ENCODE measurements at regions not wholly inside any gene's neighbourhood (a gene's known extent, or its start where the extent isn't known, plus 50 kb on each side); places are given as distances from the start of the nearest gene placed in this dataset.
A peak's percentile ranks its signal among the peaks of the same experiment; 100 is the strongest.

GRCh38 chr1:184911103-184911745, 63.1 kb downstream of the NIBAN1 start:
- no peak overlapping the region for H3K27ac ChIP-seq
- WGBS: 67% methylated on average over 1 of the region's 1 CpG
- TF ChIP-seq EP300 (IDR thresholded peaks at IDR 0.05) (no peak), POLR2AphosphoS5 (IDR thresholded peaks at IDR 0.05) (no peak), POLR2A (IDR thresholded peaks at IDR 0.05) (no peak), CTCF (IDR thresholded peaks at IDR 0.05) (no peak)

GRCh38 chr1:184910691-184911091, 63.6 kb downstream of the NIBAN1 start:
- Histone ChIP-seq H3K4me1 (peaks cover 13% of the 10 kb centered on the region), H3K4me3 (no peak overlapping the region), H3K9me3 (no peaks in the 10 kb centered on the region), H3K36me3 (no peaks in the 10 kb centered on the region), H3K27ac (no peak overlapping the region), H3K27me3 (no peaks in the 10 kb centered on the region)
- WGBS: 39% methylated on average over 3 of the region's 3 CpGs
- peak; percentile 90 to 91 for DNase-seq (ENCODE audit: low spot score in 2 of 2)
- TF ChIP-seq POLR2AphosphoS5 (IDR thresholded peaks at IDR 0.05) (peak in 1 of 3 donors; percentile 16), CTCF (IDR thresholded peaks at IDR 0.05) (no peak)

More at GRCh38 chr1:184911103-184911745, 63.1 kb downstream of the NIBAN1 start:
- H3K4me1 ChIP-seq: peaks cover 13% of the 10 kb centered on the region
- no peaks in the 10 kb centered on the region for H3K36me3 ChIP-seq
- no peaks in the 10 kb centered on the region for H3K9me3 ChIP-seq
- no peak overlapping the region for H3K4me3 ChIP-seq
- no peaks in the 10 kb centered on the region for H3K27me3 ChIP-seq
- DNase-seq (ENCODE audit: low spot score in 2 of 2): no peak

- Histone ChIP-seq H3K27me3 (no peaks in the 10 kb centered on the region), H3K4me3 (no peak overlapping the region), H3K4me1 (peaks cover 19% of the 10 kb centered on the region), H3K27ac (no peak overlapping the region), H3K9me3 (no peaks in the 10 kb centered on the region), H3K36me3 (no peaks in the 10 kb centered on the region)
- no peak for TF ChIP-seq POLR2AphosphoS5 (IDR thresholded peaks at IDR 0.05)
- TF ChIP-seq CTCF (IDR thresholded peaks at IDR 0.05): no peak
- no peak for TF ChIP-seq EP300 (IDR thresholded peaks at IDR 0.05)
- no peak for TF ChIP-seq POLR2A (IDR thresholded peaks at IDR 0.05)
- no peak for DNase-seq (ENCODE audit: low spot score in 2 of 2)
- WGBS: 95% methylated on average over 2 of the region's 2 CpGs
These were observed 64.3 kb downstream of the NIBAN1 start for GRCh38 chr1:184910005-184910404.

- no peak overlapping the region for H3K27ac ChIP-seq
- H3K4me3 ChIP-seq: no peak overlapping the region
- no peaks in the 10 kb centered on the region for H3K36me3 ChIP-seq
- no peaks in the 10 kb centered on the region for H3K9me3 ChIP-seq
- no peaks in the 10 kb centered on the region for H3K27me3 ChIP-seq
- DNase-seq (ENCODE audit: low spot score in 2 of 2): no peak
- no peak for TF ChIP-seq CTCF (IDR thresholded peaks at IDR 0.05)
- TF ChIP-seq POLR2AphosphoS5 (IDR thresholded peaks at IDR 0.05): no peak
- no peak for TF ChIP-seq EP300 (IDR thresholded peaks at IDR 0.05)
- peaks cover 20% of the 10 kb centered on the region for H3K4me1 ChIP-seq
These were observed 65.3 kb downstream of the NIBAN1 start for GRCh38 chr1:184909019-184909418.

- no peak overlapping the region for H3K4me3 ChIP-seq
- DNase-seq (ENCODE audit: low spot score in 2 of 2): no peak
- 94% methylated on average over 2 of the region's 2 CpGs for WGBS
- no peaks in the 10 kb centered on the region for H3K36me3 ChIP-seq
- H3K27me3 ChIP-seq: no peaks in the 10 kb centered on the region
- TF ChIP-seq EP300 (IDR thresholded peaks at IDR 0.05) (no peak), CTCF (IDR thresholded peaks at IDR 0.05) (no peak), POLR2AphosphoS5 (IDR thresholded peaks at IDR 0.05) (no peak), POLR2A (IDR thresholded peaks at IDR 0.05) (no peak)
- H3K4me1 ChIP-seq: peaks cover 20% of the 10 kb centered on the region
- H3K27ac ChIP-seq: no peak overlapping the region
- H3K9me3 ChIP-seq: no peaks in the 10 kb centered on the region
These were observed 65.8 kb downstream of the NIBAN1 start for GRCh38 chr1:184908506-184908905.
